ENCODE measurements at regions not wholly inside any gene's neighbourhood (a gene's known extent, or its start where the extent isn't known, plus 50 kb on each side); places are given as distances from the start of the nearest gene placed in this dataset.

DNA sequence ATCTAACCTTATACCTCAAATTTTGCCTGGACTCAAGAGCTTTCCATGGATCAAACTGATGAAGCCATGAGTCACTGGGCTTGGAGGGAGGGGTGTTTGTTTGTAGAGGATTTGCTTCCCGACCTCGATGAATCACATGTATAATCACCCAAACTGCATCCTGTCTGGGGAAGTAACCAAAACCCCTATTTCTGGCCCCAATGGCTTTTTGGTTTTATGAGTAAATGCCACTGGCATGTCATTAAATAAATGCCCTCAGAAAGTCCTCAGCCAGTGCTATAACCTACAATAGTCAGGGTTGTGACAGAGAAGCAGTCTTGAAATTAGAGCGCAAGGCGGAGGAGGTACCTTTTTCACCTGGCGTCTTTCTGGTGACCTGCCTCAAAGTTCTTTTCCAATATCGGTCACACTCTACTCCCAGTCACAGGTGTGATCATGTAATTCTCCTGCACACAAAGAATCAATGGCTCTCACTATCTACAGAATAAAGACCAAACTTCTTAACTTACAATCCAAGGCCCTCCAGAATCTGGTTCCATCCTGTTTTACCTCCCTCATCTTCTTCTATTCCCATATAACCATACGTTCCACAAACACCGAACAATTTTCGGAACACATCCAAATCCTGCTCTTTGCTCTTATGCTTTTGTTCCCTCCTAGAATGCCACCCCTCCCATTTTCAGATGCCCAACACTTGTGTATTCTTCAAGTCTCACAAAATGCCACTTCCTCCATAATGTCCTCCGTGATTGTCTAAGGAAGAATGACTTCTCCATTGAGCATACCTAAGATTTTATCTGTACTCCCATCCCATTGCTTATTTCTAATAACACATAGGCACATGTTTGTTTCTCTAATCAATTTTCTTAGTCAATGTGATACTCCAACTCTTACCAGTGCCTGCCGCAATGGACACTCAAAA is 81.3 kb upstream of the BLID start:
- TF ChIP-seq CEBPB (IDR thresholded peaks at IDR 0.05) (no peak), TCF12 (IDR thresholded peaks at IDR 0.05; ENCODE audit: low read depth) (no peak)
